A549 (cell line): ENCODE measurements at regions not wholly inside any gene's neighbourhood (a gene's known extent, or its start where the extent isn't known, plus 50 kb on each side); places are given as distances from the start of the nearest gene placed in this dataset.

Experiments used
- ATAC-seq, 2 experiments: fragments of 200-7000 bp in 1 of 2; fragments of >200 bp in 1 of 2; cut with Nextera tagmentation in 1 of 2; cut with Tn5 transposase in 1 of 2; 3 replicates each; pipeline versions ENCODE4 v1.8.0 to v1.9.1; 2018 to 2020; ENCODE audit warnings: mild to moderate bottlenecking in 1 of 2, moderate library complexity in 1 of 2
- CTCF ChIA-PET: fragments of 300-600 bp; sonication (Branson Sonifier 250); formaldehyde crosslinking; extraction: SDS; loops from one replicate; lab custom pipeline; 2021; ENCODE audit warnings: antibody characterized with exemption, inconsistent platforms; lab: Yijun Ruan, JAX
- POLR2A ChIA-PET: fragments of 350-600 bp; formaldehyde crosslinking; extraction: SDS; loops from one replicate; lab custom pipeline; 2021; ENCODE audit warnings: antibody characterized with exemption, inconsistent platforms; lab: Yijun Ruan, JAX
- DNase-seq, 2 experiments: peaks; one replicate each; pipeline versions ENCODE4 v3.0.0 to v3.0.0-alpha.2; 2011 to 2016; ENCODE audit warnings: low read depth in 1 of 2, low spot score in 1 of 2
- FAIRE-seq: peaks from 2 replicates; lab custom pipeline; 2011; peaks lifted over from hg19 to GRCh38; lab: Jason Lieb, UNC
- H3K27ac ChIP-seq, 2 experiments: fragments of >200 bp; sonication (Bioruptor Twin); formaldehyde crosslinking; 3 replicates each; pipeline ENCODE4 v1.5.1; 2016 to 2017
- H3K4me1 ChIP-seq: fragments of >200 bp; sonication (Bioruptor Twin); formaldehyde crosslinking; 3 replicates; pipeline ENCODE4 v1.6.1; 2016
- H3K4me2 ChIP-seq: fragments of >200 bp; sonication (Bioruptor Twin); formaldehyde crosslinking; 3 replicates; pipeline ENCODE4 v1.6.1; 2016
- H3K4me3 ChIP-seq: fragments of >200 bp; sonication (Bioruptor Twin); formaldehyde crosslinking; 3 replicates; pipeline ENCODE4 v1.5.1; 2016
- H3K9me3 ChIP-seq: fragments of >200 bp; sonication (Bioruptor Twin); formaldehyde crosslinking; 3 replicates; pipeline ENCODE4 v1.6.1; 2016
- ATOH8 ChIP-seq: fragments of 250-450 bp; sonication (Bioruptor Pico); IDR thresholded peaks from 2 replicates; pipeline ENCODE4 v1.5.0; 2020; ENCODE audit warnings: low read depth, mild to moderate bottlenecking, moderate library complexity
- BCL3 ChIP-seq: fragments of >200 bp; sonication (Bioruptor Twin); formaldehyde crosslinking; IDR thresholded peaks from 3 replicates; pipeline ENCODE4 v1.6.1; 2016
- BHLHE40 ChIP-seq: IDR thresholded peaks from 2 replicates; pipeline ENCODE4 v1.6.1; 2012; ENCODE audit warnings: low read depth, low read length, inconsistent platforms
- CEBPB ChIP-seq, 2 experiments: fragments of >200 bp in 1 of 2; sonication (Bioruptor Twin) in 1 of 2; formaldehyde crosslinking in 1 of 2; IDR thresholded peaks; 2 replicates each; pipeline ENCODE4 v1.6.1; 2012 to 2016
- CHD2 ChIP-seq: fragments of 150-350 bp; IDR thresholded peaks from 2 replicates; pipeline ENCODE4 v1.6.1; 2014; ENCODE audit warnings: low read length; ENCODE audit not compliant: partially characterized antibody
- E2F6 ChIP-seq: IDR thresholded peaks from 2 replicates; pipeline ENCODE4 v1.6.1; 2012; ENCODE audit warnings: low read depth, borderline replicate concordance
- EHMT2 ChIP-seq: fragments of 200-600 bp; sonication (generic); IDR thresholded peaks from 2 replicates; pipeline ENCODE4 v1.6.1; 2016; ENCODE audit warnings: antibody characterized with exemption, low read depth, mild to moderate bottlenecking, moderate library complexity
- EP300 ChIP-seq, 2 experiments: fragments of >200 bp; sonication (Bioruptor Twin); formaldehyde crosslinking; IDR thresholded peaks; 2 replicates in 1 of 2; 3 replicates in 1 of 2; pipeline ENCODE4 v1.6.1; 2016 to 2017
- GATA3 ChIP-seq: IDR thresholded peaks from 2 replicates; pipeline ENCODE4 v1.6.1; 2012; ENCODE audit warnings: borderline replicate concordance
- HDAC2 ChIP-seq: fragments of 200-600 bp; sonication (generic); IDR thresholded peaks from 2 replicates; pipeline ENCODE4 v1.6.1; 2016
- HEYL ChIP-seq: fragments of 250-450 bp; sonication (Bioruptor Pico); IDR thresholded peaks from 2 replicates; pipeline ENCODE4 v1.8.0; 2021; ENCODE audit warnings: mild to moderate bottlenecking, moderate library complexity
- JUN ChIP-seq, 2 experiments: fragments of >200 bp; sonication (Bioruptor Twin); formaldehyde crosslinking; IDR thresholded peaks; 2 replicates in 1 of 2; 3 replicates in 1 of 2; pipeline ENCODE4 v1.6.1; 2016 to 2017
- JUNB ChIP-seq: fragments of >200 bp; sonication (Bioruptor Twin); formaldehyde crosslinking; IDR thresholded peaks from 2 replicates; pipeline ENCODE4 v1.6.1; 2016
- KDM1A ChIP-seq: fragments of 200-600 bp; sonication (generic); IDR thresholded peaks from 2 replicates; pipeline ENCODE4 v1.6.1; 2016; ENCODE audit warnings: low read depth, mild to moderate bottlenecking
- MAZ ChIP-seq: fragments of 150-350 bp; IDR thresholded peaks from 2 replicates; pipeline ENCODE4 v1.6.1; 2014; ENCODE audit warnings: antibody characterized with exemption, low read depth, low read length, borderline replicate concordance
- NR3C1 ChIP-seq: fragments of >200 bp; sonication (Bioruptor Twin); formaldehyde crosslinking; IDR thresholded peaks from 3 replicates; pipeline ENCODE4 v1.6.1; 2017
- RAD21 ChIP-seq, 2 experiments: fragments of >200 bp in 1 of 2; sonication (Bioruptor Twin) in 1 of 2; formaldehyde crosslinking in 1 of 2; IDR thresholded peaks in 1 of 2; conservative IDR thresholded peaks in 1 of 2; 2 replicates in 1 of 2; 3 replicates in 1 of 2; pipeline ENCODE4 v1.6.1; 2012 to 2018; ENCODE audit warnings: inconsistent platforms in 1 of 2
- RARB ChIP-seq: fragments of 250-450 bp; sonication (Bioruptor Pico); IDR thresholded peaks from 2 replicates; pipeline ENCODE4 v1.8.0; 2021; ENCODE audit warnings: mild to moderate bottlenecking, moderate library complexity
- RNF2 ChIP-seq: fragments of 200-600 bp; sonication (generic); IDR thresholded peaks from 2 replicates; pipeline ENCODE4 v1.6.1; 2016; ENCODE audit warnings: low read depth, mild to moderate bottlenecking, antibody characterized with exemption, moderate library complexity, borderline replicate concordance
- TP53 ChIP-seq: fragments of 250-450 bp; sonication (Bioruptor Pico); IDR thresholded peaks from 2 replicates; pipeline ENCODE4 v1.5.0; 2021; ENCODE audit warnings: mild to moderate bottlenecking, moderate library complexity
- WGBS: methylation state at CpG from one replicate; pipeline ENCODE4 v1.1.6; 2017; ENCODE audit errors: missing lambda C conversion rate; 5-methylcytosine and 5-hydroxymethylcytosine counted together
- TF ChIP-seq, protein P1 (sequence below): fragments of 150-350 bp; IDR thresholded peaks from 2 replicates; pipeline ENCODE4 v1.6.1; 2014; ENCODE audit warnings: low read depth, mild to moderate bottlenecking, low read length

- DNase-seq (no peak), FAIRE-seq (no peak), ATAC-seq (no peak)
- POLR2A ChIA-PET, result no interaction called here
- CTCF ChIA-PET, result interaction anchor here (1.0 kb wide), 1 partner anchor 22 kb away, joined by 3 read pairs; no protein-coding TSS in a partner anchor
- no peak overlapping the region for H3K4me3 ChIP-seq
- H3K27ac ChIP-seq, result no peak overlapping the region
- no peak for TF ChIP-seq GATA3
- TF ChIP-seq, protein P1, sequence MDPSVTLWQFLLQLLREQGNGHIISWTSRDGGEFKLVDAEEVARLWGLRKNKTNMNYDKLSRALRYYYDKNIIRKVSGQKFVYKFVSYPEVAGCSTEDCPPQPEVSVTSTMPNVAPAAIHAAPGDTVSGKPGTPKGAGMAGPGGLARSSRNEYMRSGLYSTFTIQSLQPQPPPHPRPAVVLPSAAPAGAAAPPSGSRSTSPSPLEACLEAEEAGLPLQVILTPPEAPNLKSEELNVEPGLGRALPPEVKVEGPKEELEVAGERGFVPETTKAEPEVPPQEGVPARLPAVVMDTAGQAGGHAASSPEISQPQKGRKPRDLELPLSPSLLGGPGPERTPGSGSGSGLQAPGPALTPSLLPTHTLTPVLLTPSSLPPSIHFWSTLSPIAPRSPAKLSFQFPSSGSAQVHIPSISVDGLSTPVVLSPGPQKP, result no peak
- no peak overlapping the region for H3K4me2 ChIP-seq
- no peaks in the 10 kb centered on the region for H3K4me1 ChIP-seq
- WGBS, result 8% methylated on average over 9 of the region's 9 CpGs
- no peaks in the 10 kb centered on the region for H3K9me3 ChIP-seq
These were observed 175.0 kb upstream of the TMEM132C start for GRCh38 chr12:128091951-128092382.

- WGBS, result 31% methylated on average over 7 of the region's 7 CpGs
- CTCF ChIA-PET, result interaction anchor here (1.1 kb wide), 1 partner anchor 87 kb away, joined by 3 read pairs; no protein-coding TSS in a partner anchor
- no peak for TF ChIP-seq ATOH8
- no peak for TF ChIP-seq CEBPB (IDR thresholded peaks at IDR 0.05)
- no peak for TF ChIP-seq HDAC2
- no peak for TF ChIP-seq EHMT2
- no peak for TF ChIP-seq E2F6
- Histone ChIP-seq H3K4me1 (no peaks in the 10 kb centered on the region), H3K27ac (no peak overlapping the region), H3K4me3 (no peak overlapping the region), H3K9me3 (0 out of 3 replicates have a peak, but pooled peaks cover 3% of the 10 kb centered on the region), H3K4me2 (no peak overlapping the region)
- FAIRE-seq, result no peak
- ATAC-seq, result no peak
- POLR2A ChIA-PET, result no interaction called here
- DNase-seq, result no peak
These were observed 168.2 kb upstream of the TMEM132C start for GRCh38 chr12:128098730-128099129.

GRCh38 chr12:128103152-128103551 is 163.8 kb upstream of the TMEM132C start:
- WGBS, result 16% methylated on average over 6 of the region's 6 CpGs
- DNase-seq (no peak), ATAC-seq (no peak)
- POLR2A ChIA-PET, result interaction anchor here (0.6 kb wide), 1 partner anchor 11 kb away, joined by 6 read pairs; no protein-coding TSS in a partner anchor
- Histone ChIP-seq H3K4me1 (no peaks in the 10 kb centered on the region), H3K9me3 (0 out of 3 replicates have a peak, but pooled peaks cover 3% of the 10 kb centered on the region), H3K27ac (no peak overlapping the region), H3K4me3 (no peak overlapping the region)
- no peak for TF ChIP-seq HEYL (CRISPR knock-in tag)
- no peak for TF ChIP-seq BCL3
- TF ChIP-seq JUN (IDR thresholded peaks at IDR 0.05), result no peak
- no peak for TF ChIP-seq ATOH8
- TF ChIP-seq JUNB, result no peak
- no peak for TF ChIP-seq NR3C1
- TF ChIP-seq EP300 (IDR thresholded peaks at IDR 0.05), result no peak
- TF ChIP-seq KDM1A, result no peak
- no peak for TF ChIP-seq CHD2
- TF ChIP-seq RNF2, result no peak
- no peak for TF ChIP-seq MAZ
- TF ChIP-seq TP53 (CRISPR knock-in tag), result no peak
- TF ChIP-seq E2F6, result no peak
- TF ChIP-seq BHLHE40, result no peak
- no peak for TF ChIP-seq RAD21 (conservative IDR thresholded peaks at IDR 0.05 in 1 of 2, IDR thresholded peaks at IDR 0.05 in 1 of 2)
- no peak for TF ChIP-seq EHMT2
- TF ChIP-seq RARB, result no peak
- TF ChIP-seq, all 56 proteins: peak for 0
- FAIRE-seq, result no peak
- CTCF ChIA-PET, result no interaction called here
- H3K4me2 ChIP-seq, result no peak overlapping the region
